IMR-90 (cell line): ENCODE measurements at regions not wholly inside any gene's neighbourhood (a gene's known extent, or its start where the extent isn't known, plus 50 kb on each side); places are given as distances from the start of the nearest gene placed in this dataset.

ENCODE experiments used
- ATAC-seq: fragments of 200-7000 bp; cut with Tn5 transposase; 2 replicates; pipeline ENCODE4 v1.9.1; 2020; ENCODE audit warnings: low read depth, mild to moderate bottlenecking, moderate library complexity
- BruUV-seq: library from RNA; stranded (reverse); fragments of 400-500 nt; replicated peaks from 2 replicates; lab custom pipeline; 2021; lab: Mats Ljungman, UMichigan
- CTCF ChIA-PET: fragments of 300-600 bp; formaldehyde crosslinking; extraction: SDS; loops from one replicate; lab custom pipeline; 2021; ENCODE audit warnings: antibody characterized with exemption; lab: Yijun Ruan, JAX
- POLR2A ChIA-PET: fragments of 300-600 bp; sonication (Branson Sonifier 250); formaldehyde crosslinking; loops from one replicate; lab custom pipeline; 2022; ENCODE audit warnings: antibody characterized with exemption; ENCODE audit not compliant: unreplicated experiment; lab: Charles Lee
- DNase-seq: peaks from one replicate; pipeline ENCODE4 v3.0.0; 2013
- H2AFZ ChIP-seq: replicated peaks from 2 replicates; pipeline ENCODE3; 2013; ENCODE audit warnings: low read length, mild to moderate bottlenecking; ENCODE audit not compliant: poor library complexity
- H2AK5ac ChIP-seq: 2 replicates; pipeline ENCODE4 v1.6.1; 2013; ENCODE audit warnings: low read depth, low read length, inconsistent platforms
- H2AK9ac ChIP-seq: replicated peaks from 2 replicates; pipeline ENCODE3; 2013; ENCODE audit warnings: mild to moderate bottlenecking, low read depth, low read length, moderate library complexity; ENCODE audit not compliant: poor library complexity
- H2BK120ac ChIP-seq: 2 replicates; pipeline ENCODE4 v1.6.1; 2013; ENCODE audit warnings: low read depth, low read length, inconsistent platforms
- H2BK15ac ChIP-seq: 3 replicates; pipeline ENCODE4 v1.6.1; 2013; ENCODE audit warnings: low read depth, low read length, inconsistent platforms
- H2BK20ac ChIP-seq: 2 replicates; pipeline ENCODE4 v1.6.1; 2013; ENCODE audit warnings: low read depth, mild to moderate bottlenecking, inconsistent platforms, low read length, moderate library complexity
- H2BK5ac ChIP-seq: 2 replicates; pipeline ENCODE4 v1.6.1; 2013; ENCODE audit warnings: mild to moderate bottlenecking, low read depth, low read length, inconsistent platforms; ENCODE audit not compliant: poor library complexity, severe bottlenecking
- H3K14ac ChIP-seq: replicated peaks from 2 replicates; pipeline ENCODE4 v1.6.1; 2013; ENCODE audit warnings: low read depth, low read length, inconsistent platforms
- H3K18ac ChIP-seq: 2 replicates; pipeline ENCODE4 v1.6.1; 2013; ENCODE audit warnings: low read depth, low read length, control low read depth
- H3K23ac ChIP-seq: 2 replicates; pipeline ENCODE4 v1.6.1; 2013; ENCODE audit warnings: low read depth, low read length, inconsistent platforms
- H3K27ac ChIP-seq: 2 replicates; pipeline ENCODE4 v1.5.1; 2013; ENCODE audit warnings: mild to moderate bottlenecking, control low read depth, low read length; ENCODE audit not compliant: insufficient read depth
- H3K27me3 ChIP-seq: 2 replicates; pipeline ENCODE4 v1.6.1; 2013; ENCODE audit warnings: low read length; ENCODE audit not compliant: control insufficient read depth, insufficient read depth
- H3K36me3 ChIP-seq: 2 replicates; pipeline ENCODE4 v1.6.1; 2013; ENCODE audit warnings: low read length, mixed read lengths; ENCODE audit not compliant: control insufficient read depth, insufficient read depth
- H3K4ac ChIP-seq: 2 replicates; pipeline ENCODE4 v1.6.1; 2013; ENCODE audit warnings: low read depth, low read length, inconsistent platforms
- H3K4me1 ChIP-seq: 2 replicates; pipeline ENCODE4 v1.6.1; 2013; ENCODE audit warnings: low read length, mixed read lengths; ENCODE audit not compliant: control insufficient read depth, insufficient read depth
- H3K4me2 ChIP-seq: 2 replicates; pipeline ENCODE4 v1.6.1; 2013; ENCODE audit warnings: low read depth, mild to moderate bottlenecking, control low read depth, low read length, moderate library complexity
- H3K4me3 ChIP-seq: 2 replicates; pipeline ENCODE4 v1.5.1; 2013; ENCODE audit warnings: low read depth, mild to moderate bottlenecking, control low read depth, low read length, moderate library complexity; ENCODE audit not compliant: insufficient read depth
- H3K56ac ChIP-seq: 2 replicates; pipeline ENCODE4 v1.6.1; 2013; ENCODE audit warnings: low read length, inconsistent platforms; ENCODE audit not compliant: insufficient read depth; ENCODE audit errors: extremely low read depth
- H3K79me1 ChIP-seq, 2 experiments: 2 replicates each; pipeline ENCODE4 v1.6.1; 2013; ENCODE audit warnings: low read length in 2 of 2, inconsistent platforms in 1 of 2, low read depth in 1 of 2
- H3K9ac ChIP-seq: 2 replicates; pipeline ENCODE4 v1.6.1; 2013; ENCODE audit warnings: low read depth, low read length, control low read depth
- H3K9me1 ChIP-seq: 2 replicates; pipeline ENCODE4 v1.6.1; 2013; ENCODE audit warnings: low read length, inconsistent platforms; ENCODE audit not compliant: insufficient read depth
- H3K9me3 ChIP-seq: 2 replicates; pipeline ENCODE4 v1.6.1; 2013; ENCODE audit warnings: low read length; ENCODE audit not compliant: control insufficient read depth, insufficient read depth
- H4K20me1 ChIP-seq: 2 replicates; pipeline ENCODE4 v1.6.1; 2013; ENCODE audit warnings: low read length, inconsistent platforms; ENCODE audit not compliant: insufficient read depth
- H4K5ac ChIP-seq: 2 replicates; pipeline ENCODE4 v1.6.1; 2013; ENCODE audit warnings: mild to moderate bottlenecking, low read depth, low read length, control low read depth
- H4K8ac ChIP-seq, 2 experiments: 2 replicates each; pipeline ENCODE4 v1.6.1; 2013; ENCODE audit warnings: low read depth in 2 of 2, low read length in 2 of 2, control low read depth in 1 of 2, inconsistent platforms in 1 of 2
- H4K91ac ChIP-seq: 2 replicates; pipeline ENCODE4 v1.6.1; 2013; ENCODE audit warnings: low read depth, low read length, inconsistent platforms; ENCODE audit not compliant: insufficient read depth
- CHD1 ChIP-seq: IDR thresholded peaks from 2 replicates; pipeline ENCODE4 v1.6.1; 2012; ENCODE audit warnings: low read depth, low read length, improper control_type of control experiment
- FOS ChIP-seq: fragments of 150-350 bp; IDR thresholded peaks from 2 replicates; pipeline ENCODE4 v1.6.1; 2016; ENCODE audit warnings: low read depth, low read length
- MAFK ChIP-seq: IDR thresholded peaks from 2 replicates; pipeline ENCODE4 v1.6.1; 2012; ENCODE audit warnings: low read depth, low read length, improper control_type of control experiment
- NFE2L2 ChIP-seq: fragments of 150-350 bp; IDR thresholded peaks from 2 replicates; pipeline ENCODE4 v1.6.1; 2016; ENCODE audit warnings: low read depth, mild to moderate bottlenecking, low read length
- RFX5 ChIP-seq: IDR thresholded peaks from 2 replicates; pipeline ENCODE4 v1.8.0; 2012; ENCODE audit warnings: low read depth, mild to moderate bottlenecking, low read length, moderate library complexity
- USF2 ChIP-seq: fragments of 150-350 bp; IDR thresholded peaks from 2 replicates; pipeline ENCODE4 v1.6.1; 2017; ENCODE audit warnings: mild to moderate bottlenecking, antibody characterized with exemption, low read length, low read depth
- WGBS, 2 experiments: methylation state at CpG; one replicate each; pipeline versions ENCODE4 v1.1.5 to v1.1.7; 2013; ENCODE audit warnings: missing lambda C conversion rate in 2 of 2; ENCODE audit not compliant: insufficient read length in 1 of 2; ENCODE audit errors: extremely low coverage in 2 of 2; 5-methylcytosine and 5-hydroxymethylcytosine counted together
- dilution Hi-C: fragments of 300-500 bp; cut with HindIII; formaldehyde crosslinking; loops from one replicate; pipeline ENCODE4 v1.14.3; 2018; ENCODE audit warnings: low sequenced_read_pairs; ENCODE audit not compliant: unreplicated experiment
- in situ Hi-C: fragments of 300-500 bp; cut with MboI; formaldehyde crosslinking; loops from 3 replicates; pipeline ENCODE4 v1.14.3; 2019; ENCODE audit warnings: low sequenced_read_pairs, inconsistent platforms, mixed read lengths
- intact Hi-C: fragments of 100-400 bp; cut with micrococcal nuclease; formaldehyde crosslinking; loops from 2 replicates; pipeline ENCODE4 v1.10.0; 2022

- Histone ChIP-seq H3K9me1 (peaks cover 16% of the 10 kb centered on the region), H2BK20ac (peak overlapping the region; percentile 38; the same call in 1 of the 2 replicates), H3K79me1 (0 out of 4 replicates have a peak, but pooled peaks cover 0 to 2% of the 10 kb centered on the region in 2 experiments), H3K27me3 (no peaks in the 10 kb centered on the region), H3K9ac (no peak overlapping the region), H3K56ac (no peak overlapping the region), H3K23ac (no peak overlapping the region), H3K9me3 (no peaks in the 10 kb centered on the region), H2BK5ac (peak overlapping the region; percentile 98), H2AK9ac (no peak overlapping the region), H4K20me1 (no peaks in the 10 kb centered on the region), H3K4ac (no peak overlapping the region; the same call in 1 of the 2 replicates), H2AK5ac (no peak overlapping the region), H3K36me3 (no peaks in the 10 kb centered on the region), H4K91ac (no peak overlapping the region), H4K5ac (no peak overlapping the region), H3K4me3 (no peak overlapping the region), H3K4me1 (peaks cover 17% of the 10 kb centered on the region), H2BK120ac (no peak overlapping the region), H3K4me2 (no peak overlapping the region), H3K14ac (no peak overlapping the region), H2AFZ (no peak overlapping the region), H3K18ac (peak overlapping the region; percentile 40; the same call in 1 of the 2 replicates), H2BK15ac (no peak overlapping the region), H3K27ac (no peak overlapping the region), H4K8ac (no peak overlapping the region)
- no peak for DNase-seq
- in situ Hi-C loops: no loop called here
- WGBS, 2 experiments: no CpG with 5 or more reads among the region's 2 CpGs
- CTCF ChIA-PET: no interaction called here
- intact Hi-C loops: loop anchor here (5.0 kb wide), 2 partner anchors 218 to 398 kb away; no protein-coding TSS in a partner anchor
- POLR2A ChIA-PET: interaction anchor here (0.6 kb wide), 1 partner anchor 114 kb away, joined by 3 read pairs; no protein-coding TSS in a partner anchor
- BruUV-seq: no TSS peak
- no peak for ATAC-seq
- dilution Hi-C loops: no loop called here
- TF ChIP-seq FOS (no peak), RFX5 (no peak), NFE2L2 (no peak), MAFK (peak; percentile 46; the same call in 1 of the 2 replicates), USF2 (no peak), CHD1 (no peak)
Observed at GRCh38 chr6:134424165-134424797, 106.4 kb upstream of the SGK1 start.
